Ovary (tissue), 7 donors: ENCODE measurements at regions not wholly inside any gene's neighbourhood (a gene's known extent, or its start where the extent isn't known, plus 50 kb on each side); places are given as distances from the start of the nearest gene placed in this dataset.

Experiments
- DNase-seq, 5 donors: peaks; one replicate each; pipeline ENCODE4 v3.0.0-alpha.2; 2019 to 2020
- H3K27ac ChIP-seq, 2 donors: fragments of 200-600 bp; one replicate each; pipeline versions ENCODE4 v1.5.1 to v1.8.0; 2019 to 2022
- H3K27me3 ChIP-seq: fragments of 200-600 bp; one replicate; pipeline ENCODE4 v1.8.0; 2022
- H3K36me3 ChIP-seq: fragments of 200-600 bp; sonication (generic); one replicate; pipeline ENCODE4 v1.5.1; 2019
- H3K4me1 ChIP-seq: one replicate; pipeline ENCODE4 v1.8.1; 2013; ENCODE audit warnings: mild to moderate bottlenecking, moderate library complexity; ENCODE audit not compliant: insufficient read depth
- H3K4me3 ChIP-seq: fragments of 200-600 bp; sonication (generic); one replicate; pipeline ENCODE4 v1.5.1; 2017
- H3K9me3 ChIP-seq, 2 donors: fragments of 200-600 bp in 1 of 2; sonication (generic) in 1 of 2; one replicate each; pipeline versions ENCODE4 v1.5.1 to v1.8.1; 2013 to 2019; ENCODE audit warnings: mild to moderate bottlenecking in 1 of 2, moderate library complexity in 1 of 2
- CTCF ChIP-seq, 3 donors: fragments of 450-650 bp in 2 of 3; fragments of 200-600 bp in 1 of 3; IDR thresholded peaks; one replicate each; pipeline versions ENCODE4 v1.5.1 to v1.8.0; 2016 to 2022; ENCODE audit warnings: antibody characterized with exemption in 3 of 3, mild to moderate bottlenecking in 1 of 3
- EP300 ChIP-seq: sonication (generic); formaldehyde crosslinking; IDR thresholded peaks from one replicate; pipeline ENCODE4 v1.6.1; 2017; ENCODE audit warnings: antibody characterized with exemption
- POLR2A ChIP-seq: fragments of 450-650 bp; IDR thresholded peaks from one replicate; pipeline ENCODE4 v1.6.1; 2017; ENCODE audit warnings: antibody characterized with exemption, mild to moderate bottlenecking, moderate library complexity
- WGBS, 3 donors: extraction: QIAGEN DNeasy Blood & Tissue Kit in 1 of 3; methylation state at CpG; one replicate each; pipeline versions ENCODE4 v1.1.5 to v1.1.7; 2013 to 2017; 5-methylcytosine and 5-hydroxymethylcytosine counted together
- intact Hi-C, 4 donors: fragments of 100-400 bp; cut with DNase I; formaldehyde crosslinking; loops; one replicate each; pipeline versions ENCODE4 v1.11.0 to v1.15.1; 2022 to 2023
- donor health status: DM: no; HTN: no; CAD: no; lungs with moderate emphysema.
- donor health status: DM: no; HTN: no; CAD: no.
- donor health status: Bipolar disorder and iron deficiency.
- donor health status: DM: no; HTN: no; CAD: no.
- donor health status: DM: yes; HTN: yes; CAD: no.

- 95 to 99% (median 97%) methylated on average over 4 of the region's 4 CpGs for WGBS, 3 donors
- no peaks in the 10 kb centered on the region for H3K9me3 ChIP-seq
- intact Hi-C loops: no loop called here
- no peak for DNase-seq
- no peak overlapping the region for H3K4me3 ChIP-seq
- H3K4me1 ChIP-seq: no peaks in the 10 kb centered on the region
- no peaks in the 10 kb centered on the region for H3K36me3 ChIP-seq
- no peak overlapping the region for H3K27ac ChIP-seq
- TF ChIP-seq EP300 (no peak), POLR2A (no peak), CTCF (IDR thresholded peaks at IDR 0.05) (no peak)
- no peaks in the 10 kb centered on the region for H3K27me3 ChIP-seq
Measured at GRCh38 chr12:87671757-87672156, 357.4 kb downstream of the C12orf50 start.

GRCh38 chr12:87670448-87670847 is 358.8 kb downstream of the C12orf50 start:
- Histone ChIP-seq H3K27me3 (no peaks in the 10 kb centered on the region), H3K4me3 (no peak overlapping the region), H3K9me3 (no peaks in the 10 kb centered on the region), H3K4me1 (no peaks in the 10 kb centered on the region), H3K27ac (no peak overlapping the region), H3K36me3 (no peaks in the 10 kb centered on the region)
- WGBS, 3 donors: 97 to 98% (median 97%) methylated on average over 7 of the region's 7 CpGs
- TF ChIP-seq EP300 (no peak), CTCF (IDR thresholded peaks at IDR 0.05) (no peak), POLR2A (no peak)
- intact Hi-C loops: no loop called here
- DNase-seq: no peak

GRCh38 chr12:87667378-87667777 is 361.8 kb downstream of the C12orf50 start:
- 25 to 38% (median 33%) methylated on average over 2 of the region's 2 CpGs for WGBS, 3 donors
- Histone ChIP-seq H3K4me3 (no peak overlapping the region), H3K9me3 (no peaks in the 10 kb centered on the region), H3K36me3 (no peaks in the 10 kb centered on the region), H3K27ac (no peak overlapping the region), H3K4me1 (peaks cover 1% of the 10 kb centered on the region), H3K27me3 (no peaks in the 10 kb centered on the region)
- DNase-seq: no peak
- TF ChIP-seq POLR2A (no peak), EP300 (no peak), CTCF (IDR thresholded peaks at IDR 0.05) (no peak)
- intact Hi-C loops: no loop called here

- H3K9me3 ChIP-seq: no peaks in the 10 kb centered on the region
- H3K4me1 ChIP-seq: peaks cover 2% of the 10 kb centered on the region
- WGBS, 3 donors: 24 to 27% (median 27%) methylated on average over 5 of the region's 5 CpGs
- no peaks in the 10 kb centered on the region for H3K36me3 ChIP-seq
- H3K27ac ChIP-seq: no peak overlapping the region
- TF ChIP-seq EP300 (no peak), CTCF (IDR thresholded peaks at IDR 0.05) (no peak), POLR2A (no peak)
- no peaks in the 10 kb centered on the region for H3K27me3 ChIP-seq
- intact Hi-C loops: no loop called here
- DNase-seq: no peak
- H3K4me3 ChIP-seq: peak overlapping the region; percentile 29
Measured at GRCh38 chr12:87661786-87662377, 367.3 kb downstream of the C12orf50 start.
